Uterus (tissue), 3 donors: ENCODE measurements at regions not wholly inside any gene's neighbourhood (a gene's known extent, or its start where the extent isn't known, plus 50 kb on each side); places are given as distances from the start of the nearest gene placed in this dataset.

ENCODE experiments used
- DNase-seq, 2 donors: peaks; one replicate each; pipeline ENCODE4 v3.0.0-alpha.2; 2019 to 2020
- H3K27ac ChIP-seq, 2 donors: fragments of 200-600 bp; sonication (generic); 1 replicate in 1 of 2; 2 replicates in 1 of 2; pipeline ENCODE4 v1.5.1; 2016 to 2018
- H3K27me3 ChIP-seq, 2 donors: fragments of 200-600 bp; sonication (generic); one replicate each; pipeline ENCODE4 v1.5.1; 2018 to 2019; ENCODE audit warnings: control low read depth in 1 of 2
- H3K36me3 ChIP-seq, 2 donors: fragments of 200-600 bp; sonication (generic); one replicate each; pipeline ENCODE4 v1.5.1; 2019; ENCODE audit warnings: control low read depth in 1 of 2
- H3K4me1 ChIP-seq, 2 donors: fragments of 200-600 bp; sonication (generic); one replicate each; pipeline ENCODE4 v1.5.1; 2018 to 2019; ENCODE audit warnings: control low read depth in 1 of 2
- H3K4me3 ChIP-seq, 2 donors: fragments of 200-600 bp; sonication (generic); 1 replicate in 1 of 2; 2 replicates in 1 of 2; pipeline ENCODE4 v1.5.1; 2018 to 2019; ENCODE audit warnings: mild to moderate bottlenecking in 1 of 2
- H3K9me3 ChIP-seq, 2 donors: fragments of 200-600 bp; sonication (generic); one replicate each; pipeline ENCODE4 v1.5.1; 2019; ENCODE audit warnings: control low read depth in 1 of 2
- CTCF ChIP-seq, 4 experiments: fragments of 200-600 bp in 2 of 4; fragments of 450-650 bp in 2 of 4; sonication (generic) in 2 of 4; IDR thresholded peaks; one replicate each; pipeline ENCODE4 v1.5.1; 2016 to 2019; ENCODE audit warnings: antibody characterized with exemption in 4 of 4, mild to moderate bottlenecking in 2 of 4, moderate library complexity in 1 of 4
- POLR2A ChIP-seq, 2 donors: fragments of 450-650 bp; IDR thresholded peaks; one replicate each; pipeline ENCODE4 v1.6.1; 2016; ENCODE audit warnings: antibody characterized with exemption in 2 of 2, mild to moderate bottlenecking in 1 of 2, moderate library complexity in 1 of 2
- intact Hi-C: fragments of 100-400 bp; cut with DNase I; formaldehyde crosslinking; loops from one replicate; pipeline ENCODE4 v1.15.1; 2023; ENCODE audit warnings: low total_unique reads
- donor health status: DM: yes; HTN: yes; CAD: no.

GRCh38 chr6:87908978-87909811 is 138.4 kb upstream of the SPACA1 start:
- DNase-seq: no peak
- H3K4me1 ChIP-seq: no peaks in the 10 kb centered on the region
- no peaks in the 10 kb centered on the region for H3K36me3 ChIP-seq
- TF ChIP-seq POLR2A (IDR thresholded peaks at IDR 0.05) (no peak), CTCF (IDR thresholded peaks at IDR 0.05) (no peak)
- no peaks in the 10 kb centered on the region for H3K9me3 ChIP-seq
- no peak overlapping the region for H3K4me3 ChIP-seq
- intact Hi-C loops: no loop called here
- H3K27me3 ChIP-seq: no peaks in the 10 kb centered on the region
- H3K27ac ChIP-seq: no peak overlapping the region

DNA sequence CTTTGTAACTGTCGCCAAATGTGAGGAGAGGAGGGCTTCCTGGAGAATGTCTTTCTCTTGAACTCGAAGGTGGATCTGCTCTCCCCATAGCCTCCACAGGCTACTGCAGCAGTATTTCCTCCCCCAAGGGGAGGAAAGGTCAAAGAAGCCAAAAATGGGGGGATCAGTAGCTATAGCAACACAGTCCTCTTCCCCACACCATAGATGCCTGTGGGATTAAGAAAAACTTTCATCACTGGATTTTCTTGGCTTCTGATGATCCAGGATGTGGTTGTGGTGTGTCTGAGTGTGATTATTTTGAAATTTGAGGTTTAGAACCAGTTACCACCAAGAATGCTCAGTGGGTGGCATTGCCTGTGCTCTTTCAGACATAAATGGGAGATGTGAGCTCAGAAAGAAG is 140.1 kb upstream of the SPACA1 start:
- Histone ChIP-seq H3K9me3 (no peaks in the 10 kb centered on the region), H3K4me1 (no peaks in the 10 kb centered on the region), H3K36me3 (no peaks in the 10 kb centered on the region), H3K4me3 (no peak overlapping the region), H3K27ac (no peak overlapping the region), H3K27me3 (no peaks in the 10 kb centered on the region)
- intact Hi-C loops: no loop called here
- no peak for TF ChIP-seq CTCF (IDR thresholded peaks at IDR 0.05)
- no peak for TF ChIP-seq POLR2A (IDR thresholded peaks at IDR 0.05)
- no peak for DNase-seq

- H3K9me3 ChIP-seq: no peaks in the 10 kb centered on the region
Measured at GRCh38 chr6:87905101-87905641, 142.5 kb upstream of the SPACA1 start.

DNA sequence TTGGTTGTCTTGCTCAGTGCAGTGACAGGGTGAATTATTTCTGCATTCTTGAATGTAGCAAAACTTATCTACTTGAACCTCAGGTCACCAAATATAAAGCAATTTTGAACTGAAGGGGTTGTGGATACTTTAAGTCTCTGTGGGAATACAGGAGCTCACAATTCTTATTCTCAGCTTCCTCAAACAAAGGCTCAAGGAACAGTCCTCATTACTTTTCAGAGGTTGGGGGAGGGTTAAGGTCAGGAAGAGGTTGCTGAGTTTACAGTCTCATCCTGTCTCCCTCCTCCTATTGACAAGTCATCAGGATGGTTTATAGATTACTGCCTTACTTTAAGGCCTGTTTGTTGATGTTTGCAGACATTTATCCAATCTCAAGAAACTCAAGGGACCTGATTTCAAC is 143.6 kb upstream of the SPACA1 start:
- no peak overlapping the region for H3K4me3 ChIP-seq
- H3K36me3 ChIP-seq: no peaks in the 10 kb centered on the region
- no peaks in the 10 kb centered on the region for H3K27me3 ChIP-seq
- TF ChIP-seq CTCF (IDR thresholded peaks at IDR 0.05) (no peak), POLR2A (IDR thresholded peaks at IDR 0.05) (no peak)
- no peaks in the 10 kb centered on the region for H3K9me3 ChIP-seq
- intact Hi-C loops: no loop called here
- DNase-seq: no peak
- no peak overlapping the region for H3K27ac ChIP-seq
- H3K4me1 ChIP-seq: no peaks in the 10 kb centered on the region

More at GRCh38 chr6:87905101-87905641, 142.5 kb upstream of the SPACA1 start:
- intact Hi-C loops: no loop called here
- no peaks in the 10 kb centered on the region for H3K27me3 ChIP-seq
- no peaks in the 10 kb centered on the region for H3K4me1 ChIP-seq
- H3K27ac ChIP-seq: no peak overlapping the region
- no peak for DNase-seq
- H3K4me3 ChIP-seq: no peak overlapping the region
- H3K36me3 ChIP-seq: no peaks in the 10 kb centered on the region
- no peak for TF ChIP-seq CTCF (IDR thresholded peaks at IDR 0.05)
- TF ChIP-seq POLR2A (IDR thresholded peaks at IDR 0.05): no peak

- Histone ChIP-seq H3K36me3 (no peaks in the 10 kb centered on the region), H3K4me1 (no peaks in the 10 kb centered on the region), H3K4me3 (no peak overlapping the region), H3K9me3 (no peaks in the 10 kb centered on the region), H3K27ac (no peak overlapping the region), H3K27me3 (no peaks in the 10 kb centered on the region)
- DNase-seq: no peak
- intact Hi-C loops: no loop called here
- TF ChIP-seq CTCF (IDR thresholded peaks at IDR 0.05) (no peak), POLR2A (IDR thresholded peaks at IDR 0.05) (no peak)
Measured at GRCh38 chr6:87903323-87903722, 144.3 kb upstream of the SPACA1 start.
